GM23338 (cell line): ENCODE measurements at regions not wholly inside any gene's neighbourhood (a gene's known extent, or its start where the extent isn't known, plus 50 kb on each side); places are given as distances from the start of the nearest gene placed in this dataset.

Source experiments
- ATAC-seq: fragments of 200-7000 bp; cut with Tn5 transposase; 3 replicates; pipeline ENCODE4 v1.9.1; 2020
- DNase-seq: peaks from one replicate; pipeline ENCODE4 v3.0.0-alpha.2; 2015; ENCODE audit warnings: low spot score
- H2AFZ ChIP-seq: fragments of 200-600 bp; sonication (generic); 2 replicates; pipeline ENCODE4 v1.8.0; 2016; ENCODE audit warnings: antibody characterized with exemption, mild to moderate bottlenecking, moderate library complexity
- H3F3A ChIP-seq: fragments of 200-600 bp; sonication (generic); replicated peaks from 2 replicates; pipeline ENCODE4 v1.8.0; 2017; ENCODE audit warnings: antibody characterized with exemption, mixed run types, low read depth
- H3K27ac ChIP-seq: fragments of 200-600 bp; sonication (generic); 2 replicates; pipeline ENCODE4 v1.6.1; 2016; ENCODE audit warnings: low read depth
- H3K27me3 ChIP-seq: fragments of 200-600 bp; sonication (generic); 2 replicates; pipeline ENCODE4 v1.8.0; 2016; ENCODE audit warnings: mild to moderate bottlenecking, mixed run types, moderate library complexity; ENCODE audit not compliant: insufficient read depth
- H3K36me3 ChIP-seq: fragments of 200-600 bp; sonication (generic); 2 replicates; pipeline ENCODE4 v1.8.0; 2016; ENCODE audit warnings: mild to moderate bottlenecking; ENCODE audit not compliant: insufficient read depth
- H3K4me1 ChIP-seq: fragments of 200-600 bp; sonication (generic); 2 replicates; pipeline ENCODE4 v1.8.0; 2016; ENCODE audit warnings: mild to moderate bottlenecking, moderate library complexity; ENCODE audit not compliant: insufficient read depth
- H3K4me2 ChIP-seq: fragments of 200-600 bp; sonication (generic); 2 replicates; pipeline ENCODE4 v1.7.1; 2017; ENCODE audit warnings: mixed run types
- H3K4me3 ChIP-seq: fragments of 200-600 bp; sonication (generic); 2 replicates; pipeline ENCODE4 v1.6.1; 2016; ENCODE audit warnings: mixed run types
- H3K79me2 ChIP-seq: fragments of 200-600 bp; sonication (generic); replicated peaks from 2 replicates; pipeline ENCODE4 v1.8.0; 2017; ENCODE audit warnings: mild to moderate bottlenecking; ENCODE audit not compliant: insufficient read depth
- H3K9me2 ChIP-seq: fragments of 200-600 bp; sonication (generic); 2 replicates; pipeline ENCODE4 v1.8.0; 2017; ENCODE audit not compliant: insufficient read depth
- H4K20me1 ChIP-seq: fragments of 200-600 bp; sonication (generic); replicated peaks from 2 replicates; pipeline ENCODE4 v1.8.0; 2017; ENCODE audit warnings: mild to moderate bottlenecking; ENCODE audit not compliant: insufficient read depth
- H3K27ac Mint-ChIP-seq: 2 replicates; pipeline ENCODE4 v1.8.0; 2020; ENCODE audit warnings: inconsistent platforms, mild to moderate bottlenecking, moderate library complexity, mixed read lengths
- H3K27me3 Mint-ChIP-seq: 3 replicates; pipeline ENCODE4 v1.8.0; 2022; ENCODE audit warnings: low read depth, mild to moderate bottlenecking, moderate library complexity, mixed read lengths, inconsistent platforms; ENCODE audit not compliant: insufficient read depth, poor library complexity
- H3K36me3 Mint-ChIP-seq: 3 replicates; pipeline ENCODE4 v1.8.0; 2021; ENCODE audit warnings: low read depth, mild to moderate bottlenecking, inconsistent platforms, moderate library complexity, mixed read lengths
- H3K4me1 Mint-ChIP-seq: 3 replicates; pipeline ENCODE4 v1.8.0; 2020; ENCODE audit warnings: mild to moderate bottlenecking, inconsistent platforms, mixed read lengths
- H3K4me3 Mint-ChIP-seq: 3 replicates; pipeline ENCODE4 v1.8.0; 2021; ENCODE audit warnings: moderate library complexity, mild to moderate bottlenecking, inconsistent platforms, mixed read lengths
- H3K9me3 Mint-ChIP-seq: 3 replicates; pipeline ENCODE4 v1.8.0; 2020; ENCODE audit warnings: moderate library complexity, mild to moderate bottlenecking, inconsistent platforms, mixed read lengths
- CREB1 ChIP-seq: fragments of 250-450 bp; sonication (Bioruptor Pico); IDR thresholded peaks from 2 replicates; pipeline ENCODE4 v1.5.0; 2020; ENCODE audit warnings: low read depth, mild to moderate bottlenecking, moderate library complexity
- ETS1 ChIP-seq: IDR thresholded peaks from 2 replicates; pipeline ENCODE4 v1.6.1; 2016; ENCODE audit warnings: antibody characterized with exemption
- EZH2 ChIP-seq: fragments of 200-600 bp; sonication (generic); IDR thresholded peaks from one replicate; pipeline ENCODE4 v1.8.0; 2017; ENCODE audit warnings: antibody characterized with exemption, mild to moderate bottlenecking, low read depth; ENCODE audit not compliant: unreplicated experiment
- EZH2phosphoT487 ChIP-seq: fragments of 200-600 bp; sonication (generic); IDR thresholded peaks from one replicate; pipeline ENCODE4 v1.8.1; 2018; ENCODE audit warnings: antibody characterized with exemption; ENCODE audit not compliant: unreplicated experiment
- JUNB ChIP-seq: IDR thresholded peaks from one replicate; pipeline ENCODE4 v1.6.1; 2016; ENCODE audit warnings: antibody characterized with exemption; ENCODE audit not compliant: unreplicated experiment
- NANOG ChIP-seq: IDR thresholded peaks from 2 replicates; pipeline ENCODE4 v1.6.1; 2016; ENCODE audit warnings: antibody characterized with exemption, borderline replicate concordance
- POLR2AphosphoS5 ChIP-seq: IDR thresholded peaks from 2 replicates; pipeline ENCODE4 v1.6.1; 2016; ENCODE audit warnings: antibody characterized with exemption, low read depth
- STAT1 ChIP-seq: IDR thresholded peaks from one replicate; pipeline ENCODE4 v1.6.1; 2016; ENCODE audit warnings: antibody characterized with exemption; ENCODE audit not compliant: unreplicated experiment
- ZNF114 ChIP-seq: fragments of 250-450 bp; sonication (Bioruptor Pico); IDR thresholded peaks from 2 replicates; pipeline ENCODE4 v1.5.0; 2020; ENCODE audit warnings: mild to moderate bottlenecking, moderate library complexity
- ZNF331 ChIP-seq: fragments of 250-450 bp; sonication (Bioruptor Pico); IDR thresholded peaks from 2 replicates; pipeline ENCODE4 v1.5.0; 2020; ENCODE audit warnings: low read depth, mild to moderate bottlenecking, moderate library complexity
- TF ChIP-seq, protein P1 (sequence below): fragments of 250-450 bp; sonication (Bioruptor Pico); IDR thresholded peaks from 2 replicates; pipeline ENCODE4 v1.5.0; 2020; ENCODE audit warnings: mild to moderate bottlenecking, moderate library complexity

GRCh38 chr6:91483415-91484105 is 896.7 kb upstream of the MAP3K7 start:
- Histone ChIP-seq H4K20me1 (no peaks in the 10 kb centered on the region), H3K4me2 (no peak overlapping the region), H2AFZ (no peak overlapping the region), H3K4me1 (no peaks in the 10 kb centered on the region), H3F3A (no peaks in the 10 kb centered on the region), H3K27me3 (no peaks in the 10 kb centered on the region), H3K4me3 (no peak overlapping the region), H3K27ac (no peak overlapping the region), H3K79me2 (no peaks in the 10 kb centered on the region), H3K36me3 (no peaks in the 10 kb centered on the region), H3K9me2 (no peaks in the 10 kb centered on the region)
- peaks cover 7% of the 10 kb centered on the region for H3K4me1 Mint-ChIP-seq
- no peaks in the 10 kb centered on the region for H3K27me3 Mint-ChIP-seq
- H3K36me3 Mint-ChIP-seq, result no peaks in the 10 kb centered on the region
- DNase-seq (no peak), ATAC-seq (no peak)
- TF ChIP-seq CREB1 (CRISPR knock-in tag) (no peak), POLR2AphosphoS5 (no peak), ETS1 (no peak), JUNB (no peak), EZH2phosphoT487 (no peak), EZH2 (no peak), ZNF114 (CRISPR knock-in tag) (no peak), NANOG (no peak), ZNF331 (CRISPR knock-in tag) (no peak), STAT1 (no peak)
- TF ChIP-seq, protein P1, sequence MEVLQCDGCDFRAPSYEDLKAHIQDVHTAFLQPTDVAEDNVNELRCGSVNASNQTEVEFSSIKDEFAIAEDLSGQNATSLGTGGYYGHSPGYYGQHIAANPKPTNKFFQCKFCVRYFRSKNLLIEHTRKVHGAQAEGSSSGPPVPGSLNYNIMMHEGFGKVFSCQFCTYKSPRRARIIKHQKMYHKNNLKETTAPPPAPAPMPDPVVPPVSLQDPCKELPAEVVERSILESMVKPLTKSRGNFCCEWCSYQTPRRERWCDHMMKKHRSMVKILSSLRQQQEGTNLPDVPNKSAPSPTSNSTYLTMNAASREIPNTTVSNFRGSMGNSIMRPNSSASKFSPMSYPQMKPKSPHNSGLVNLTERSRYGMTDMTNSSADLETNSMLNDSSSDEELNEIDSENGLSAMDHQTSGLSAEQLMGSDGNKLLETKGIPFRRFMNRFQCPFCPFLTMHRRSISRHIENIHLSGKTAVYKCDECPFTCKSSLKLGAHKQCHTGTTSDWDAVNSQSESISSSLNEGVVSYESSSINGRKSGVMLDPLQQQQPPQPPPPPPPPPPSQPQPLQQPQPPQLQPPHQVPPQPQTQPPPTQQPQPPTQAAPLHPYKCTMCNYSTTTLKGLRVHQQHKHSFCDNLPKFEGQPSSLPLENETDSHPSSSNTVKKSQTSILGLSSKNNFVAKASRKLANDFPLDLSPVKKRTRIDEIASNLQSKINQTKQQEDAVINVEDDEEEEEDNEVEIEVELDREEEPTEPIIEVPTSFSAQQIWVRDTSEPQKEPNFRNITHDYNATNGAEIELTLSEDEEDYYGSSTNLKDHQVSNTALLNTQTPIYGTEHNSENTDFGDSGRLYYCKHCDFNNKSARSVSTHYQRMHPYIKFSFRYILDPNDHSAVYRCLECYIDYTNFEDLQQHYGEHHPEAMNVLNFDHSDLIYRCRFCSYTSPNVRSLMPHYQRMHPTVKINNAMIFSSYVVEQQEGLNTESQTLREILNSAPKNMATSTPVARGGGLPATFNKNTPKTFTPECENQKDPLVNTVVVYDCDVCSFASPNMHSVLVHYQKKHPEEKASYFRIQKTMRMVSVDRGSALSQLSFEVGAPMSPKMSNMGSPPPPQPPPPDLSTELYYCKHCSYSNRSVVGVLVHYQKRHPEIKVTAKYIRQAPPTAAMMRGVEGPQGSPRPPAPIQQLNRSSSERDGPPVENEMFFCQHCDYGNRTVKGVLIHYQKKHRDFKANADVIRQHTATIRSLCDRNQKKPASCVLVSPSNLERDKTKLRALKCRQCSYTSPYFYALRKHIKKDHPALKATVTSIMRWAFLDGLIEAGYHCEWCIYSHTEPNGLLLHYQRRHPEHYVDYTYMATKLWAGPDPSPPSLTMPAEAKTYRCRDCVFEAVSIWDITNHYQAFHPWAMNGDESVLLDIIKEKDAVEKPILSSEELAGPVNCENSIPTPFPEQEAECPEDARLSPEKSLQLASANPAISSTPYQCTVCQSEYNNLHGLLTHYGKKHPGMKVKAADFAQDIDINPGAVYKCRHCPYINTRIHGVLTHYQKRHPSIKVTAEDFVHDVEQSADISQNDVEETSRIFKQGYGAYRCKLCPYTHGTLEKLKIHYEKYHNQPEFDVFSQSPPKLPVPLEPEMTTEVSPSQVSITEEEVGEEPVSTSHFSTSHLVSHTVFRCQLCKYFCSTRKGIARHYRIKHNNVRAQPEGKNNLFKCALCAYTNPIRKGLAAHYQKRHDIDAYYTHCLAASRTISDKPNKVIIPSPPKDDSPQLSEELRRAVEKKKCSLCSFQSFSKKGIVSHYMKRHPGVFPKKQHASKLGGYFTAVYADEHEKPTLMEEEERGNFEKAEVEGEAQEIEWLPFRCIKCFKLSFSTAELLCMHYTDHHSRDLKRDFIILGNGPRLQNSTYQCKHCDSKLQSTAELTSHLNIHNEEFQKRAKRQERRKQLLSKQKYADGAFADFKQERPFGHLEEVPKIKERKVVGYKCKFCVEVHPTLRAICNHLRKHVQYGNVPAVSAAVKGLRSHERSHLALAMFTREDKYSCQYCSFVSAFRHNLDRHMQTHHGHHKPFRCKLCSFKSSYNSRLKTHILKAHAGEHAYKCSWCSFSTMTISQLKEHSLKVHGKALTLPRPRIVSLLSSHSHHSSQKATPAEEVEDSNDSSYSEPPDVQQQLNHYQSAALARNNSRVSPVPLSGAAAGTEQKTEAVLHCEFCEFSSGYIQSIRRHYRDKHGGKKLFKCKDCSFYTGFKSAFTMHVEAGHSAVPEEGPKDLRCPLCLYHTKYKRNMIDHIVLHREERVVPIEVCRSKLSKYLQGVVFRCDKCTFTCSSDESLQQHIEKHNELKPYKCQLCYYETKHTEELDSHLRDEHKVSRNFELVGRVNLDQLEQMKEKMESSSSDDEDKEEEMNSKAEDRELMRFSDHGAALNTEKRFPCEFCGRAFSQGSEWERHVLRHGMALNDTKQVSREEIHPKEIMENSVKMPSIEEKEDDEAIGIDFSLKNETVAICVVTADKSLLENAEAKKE, result no peak
- no peak overlapping the region for H3K27ac Mint-ChIP-seq
- H3K9me3 Mint-ChIP-seq, result no peaks in the 10 kb centered on the region
- H3K4me3 Mint-ChIP-seq, result no peak overlapping the region
